ENCODE measurements at regions not wholly inside any gene's neighbourhood (a gene's known extent, or its start where the extent isn't known, plus 50 kb on each side); places are given as distances from the start of the nearest gene placed in this dataset.

DNA sequence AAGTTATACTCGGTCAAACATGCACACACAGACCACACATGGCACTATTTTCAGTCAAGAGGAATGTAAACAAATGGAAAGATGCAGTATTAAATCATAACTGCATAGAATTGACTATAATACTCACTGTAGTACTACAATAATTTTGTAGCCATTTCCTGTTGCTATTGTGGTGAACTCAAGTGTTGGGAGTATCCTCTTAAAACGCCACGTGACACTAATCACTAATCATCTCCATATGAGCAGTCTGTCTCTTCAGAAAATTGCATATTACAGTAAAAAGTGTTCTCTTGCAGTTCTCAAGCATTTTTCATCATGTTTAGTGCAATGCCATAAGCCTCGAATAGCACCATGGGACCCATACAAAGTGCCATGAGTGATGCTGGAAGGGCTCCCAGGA is 258.7 kb upstream of the ID4 start:
- H3K4ac ChIP-seq (replicated peaks; ENCODE audit: insufficient read length, low read depth, low read length), result no peak overlapping the region
- no peak overlapping the region for H3K27ac ChIP-seq (ENCODE audit: low read depth, low read length)
- H3K79me2 ChIP-seq (ENCODE audit: control insufficient read depth in 1 of 2, insufficient read depth in 2 of 2, low read length in 2 of 2), result no peaks in the 10 kb centered on the region
- no peak overlapping the region for H2BK15ac ChIP-seq (ENCODE audit: low read length)
- H3K4me2 ChIP-seq (ENCODE audit: insufficient read depth in 1 of 2, low read depth in 2 of 2, low read length in 2 of 2), result no peak overlapping the region
- no peaks in the 10 kb centered on the region for H3K27me3 ChIP-seq (replicated peaks in 1 of 4; ENCODE audit: control insufficient read depth in 3 of 4, extremely low read depth in 1 of 4, insufficient read depth in 3 of 4, low read length in 3 of 4)
- no peak overlapping the region for H2AK5ac ChIP-seq (ENCODE audit: low read depth, low read length)
- DNase-seq (ENCODE audit: low read depth in 1 of 2, low spot score in 2 of 2) (no peak), FAIRE-seq (no peak)
- no peak overlapping the region for H3K56ac ChIP-seq (replicated peaks; ENCODE audit: insufficient read length, low read depth, low read length)
- H3K79me1 ChIP-seq (ENCODE audit: low read depth, low read length), result no peaks in the 10 kb centered on the region
- H2BK5ac ChIP-seq (ENCODE audit: low read depth, low read length), result no peak overlapping the region
- ChIA-PET CTCF (ENCODE audit: partially characterized antibody) (no interaction called here), POLR2A (ENCODE audit: partially characterized antibody) (no interaction called here)
- no peak overlapping the region for H3K23ac ChIP-seq (ENCODE audit: insufficient read length)
- no peak overlapping the region for H2BK20ac ChIP-seq (ENCODE audit: low read length)
- H3K18ac ChIP-seq (ENCODE audit: extremely low read depth, low read length), result no peak overlapping the region
- 93% methylated on average over 4 of the region's 4 CpGs; no CpG with 5 or more reads in 1 of the 2 experiments for WGBS, 2 experiments (ENCODE audit: extremely low coverage in 1 of 2, insufficient coverage in 1 of 2, insufficient read length in 1 of 2, insufficient replicate concordance in 2 of 2, low coverage in 1 of 2, low lambda C conversion rate in 2 of 2, missing lambda C conversion rate in 1 of 2)
- H3K4me3 ChIP-seq (ENCODE audit: extremely low read depth in 1 of 4, insufficient read depth in 2 of 4, low read depth in 3 of 4, low read length in 4 of 4), result no peak overlapping the region
- no peak overlapping the region for H4K8ac ChIP-seq (ENCODE audit: extremely low read depth, insufficient read depth, low read length)
- no peak overlapping the region for H3K14ac ChIP-seq (ENCODE audit: insufficient read length)
- no peaks in the 10 kb centered on the region for H4K20me1 ChIP-seq (replicated peaks in 1 of 2; ENCODE audit: control insufficient read depth in 1 of 2, insufficient read depth in 2 of 2, low read length in 2 of 2)
- no peak overlapping the region for H2BK120ac ChIP-seq (replicated peaks; ENCODE audit: low read depth, low read length)
- no peaks in the 10 kb centered on the region for H3K9me3 ChIP-seq (ENCODE audit: insufficient read depth in 2 of 2, low read depth in 1 of 2, low read length in 1 of 2)
- no peak overlapping the region for H4K91ac ChIP-seq (replicated peaks; ENCODE audit: insufficient read length, low read length)
- no peaks in the 10 kb centered on the region for H3K36me3 ChIP-seq (ENCODE audit: control insufficient read depth in 2 of 4, insufficient read depth in 4 of 4, low read length in 3 of 4)
- H4K5ac ChIP-seq (ENCODE audit: insufficient read length, low read depth, low read length), result no peak overlapping the region
- H3K9ac ChIP-seq (replicated peaks in 1 of 4; ENCODE audit: extremely low read depth in 1 of 4, low read depth in 3 of 4, low read length in 3 of 4), result no peak overlapping the region
- H3K4me1 ChIP-seq (replicated peaks in 1 of 4; ENCODE audit: control insufficient read depth in 3 of 4, insufficient read depth in 4 of 4, low read length in 3 of 4), result no peaks in the 10 kb centered on the region
- H2BK12ac ChIP-seq (ENCODE audit: low read depth, low read length), result no peak overlapping the region
- no peaks in the 10 kb centered on the region for H3K23me2 ChIP-seq (ENCODE audit: low read depth, low read length)
- H2AFZ ChIP-seq (ENCODE audit: low read length), result no peak overlapping the region
- TF ChIP-seq RNF2 (IDR thresholded peaks at IDR 0.05; ENCODE audit: borderline replicate concordance, low read depth, low read length, missing control alignments, poor library complexity, severe bottlenecking), result no peak
- TF ChIP-seq BCL11A (IDR thresholded peaks at IDR 0.05; ENCODE audit: low read depth in 2 of 2, low read length in 2 of 2), result no peak
- no peak for TF ChIP-seq RXRA (IDR thresholded peaks at IDR 0.05; ENCODE audit: insufficient read depth, low read depth, low read length)
- no peak for TF ChIP-seq HDAC6 (IDR thresholded peaks at IDR 0.05; ENCODE audit: low read depth, low read length)
- TF ChIP-seq CHD1 (IDR thresholded peaks at IDR 0.05; ENCODE audit: low read depth, low read length), result no peak
- no peak for TF ChIP-seq CREB1 (IDR thresholded peaks at IDR 0.05)
- no peak for TF ChIP-seq JUND (IDR thresholded peaks at IDR 0.05; ENCODE audit: low read length)
- TF ChIP-seq, protein P1, sequence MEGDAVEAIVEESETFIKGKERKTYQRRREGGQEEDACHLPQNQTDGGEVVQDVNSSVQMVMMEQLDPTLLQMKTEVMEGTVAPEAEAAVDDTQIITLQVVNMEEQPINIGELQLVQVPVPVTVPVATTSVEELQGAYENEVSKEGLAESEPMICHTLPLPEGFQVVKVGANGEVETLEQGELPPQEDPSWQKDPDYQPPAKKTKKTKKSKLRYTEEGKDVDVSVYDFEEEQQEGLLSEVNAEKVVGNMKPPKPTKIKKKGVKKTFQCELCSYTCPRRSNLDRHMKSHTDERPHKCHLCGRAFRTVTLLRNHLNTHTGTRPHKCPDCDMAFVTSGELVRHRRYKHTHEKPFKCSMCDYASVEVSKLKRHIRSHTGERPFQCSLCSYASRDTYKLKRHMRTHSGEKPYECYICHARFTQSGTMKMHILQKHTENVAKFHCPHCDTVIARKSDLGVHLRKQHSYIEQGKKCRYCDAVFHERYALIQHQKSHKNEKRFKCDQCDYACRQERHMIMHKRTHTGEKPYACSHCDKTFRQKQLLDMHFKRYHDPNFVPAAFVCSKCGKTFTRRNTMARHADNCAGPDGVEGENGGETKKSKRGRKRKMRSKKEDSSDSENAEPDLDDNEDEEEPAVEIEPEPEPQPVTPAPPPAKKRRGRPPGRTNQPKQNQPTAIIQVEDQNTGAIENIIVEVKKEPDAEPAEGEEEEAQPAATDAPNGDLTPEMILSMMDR (IDR thresholded peaks at IDR 0.05; ENCODE audit: control extremely low read depth in 1 of 3, insufficient read depth in 1 of 3, low read depth in 1 of 3, low read length in 3 of 3), result no peak
- TF ChIP-seq POLR2AphosphoS5 (IDR thresholded peaks at IDR 0.05; ENCODE audit: low read depth, low read length), result no peak
- no peak for TF ChIP-seq BACH1 (IDR thresholded peaks at IDR 0.05; ENCODE audit: low read length)
- no peak for TF ChIP-seq YY1 (IDR thresholded peaks at IDR 0.05; ENCODE audit: low read depth, low read length)
- no peak for TF ChIP-seq TCF12 (IDR thresholded peaks at IDR 0.05; ENCODE audit: low read depth, low read length)
- TF ChIP-seq CHD2 (IDR thresholded peaks at IDR 0.05; ENCODE audit: low read length), result no peak
- no peak for TF ChIP-seq POLR2A (IDR thresholded peaks at IDR 0.05; ENCODE audit: control extremely low read depth in 1 of 2, low read depth in 2 of 2, low read length in 2 of 2)
- no peak for TF ChIP-seq SP1 (IDR thresholded peaks at IDR 0.05; ENCODE audit: low read depth, low read length)

Measured in H1 (cell line).